ENCODE measurements at regions not wholly inside any gene's neighbourhood (a gene's known extent, or its start where the extent isn't known, plus 50 kb on each side); places are given as distances from the start of the nearest gene placed in this dataset.

- TF ChIP-seq GATA3 (IDR thresholded peaks at IDR 0.05; ENCODE audit: low read depth, low read length), result no peak
- no peak for TF ChIP-seq GATA2 (IDR thresholded peaks at IDR 0.05; ENCODE audit: low read depth, low read length)
Measured at GRCh38 chr4:53680168-53680567, 88.9 kb upstream of the LNX1 start.
